GM23338 (cell line): ENCODE measurements at regions not wholly inside any gene's neighbourhood (a gene's known extent, or its start where the extent isn't known, plus 50 kb on each side); places are given as distances from the start of the nearest gene placed in this dataset.

ENCODE experiments used
- ATAC-seq: fragments of 200-7000 bp; cut with Tn5 transposase; 3 replicates; pipeline ENCODE4 v1.9.1; 2020
- DNase-seq: peaks from one replicate; pipeline ENCODE4 v3.0.0-alpha.2; 2015; ENCODE audit warnings: low spot score
- H2AFZ ChIP-seq: fragments of 200-600 bp; sonication (generic); 2 replicates; pipeline ENCODE4 v1.8.0; 2016; ENCODE audit warnings: antibody characterized with exemption, mild to moderate bottlenecking, moderate library complexity
- H3F3A ChIP-seq: fragments of 200-600 bp; sonication (generic); replicated peaks from 2 replicates; pipeline ENCODE4 v1.8.0; 2017; ENCODE audit warnings: antibody characterized with exemption, mixed run types, low read depth
- H3K27ac ChIP-seq: fragments of 200-600 bp; sonication (generic); 2 replicates; pipeline ENCODE4 v1.6.1; 2016; ENCODE audit warnings: low read depth
- H3K27me3 ChIP-seq: fragments of 200-600 bp; sonication (generic); 2 replicates; pipeline ENCODE4 v1.8.0; 2016; ENCODE audit warnings: mild to moderate bottlenecking, mixed run types, moderate library complexity; ENCODE audit not compliant: insufficient read depth
- H3K36me3 ChIP-seq: fragments of 200-600 bp; sonication (generic); 2 replicates; pipeline ENCODE4 v1.8.0; 2016; ENCODE audit warnings: mild to moderate bottlenecking; ENCODE audit not compliant: insufficient read depth
- H3K4me1 ChIP-seq: fragments of 200-600 bp; sonication (generic); 2 replicates; pipeline ENCODE4 v1.8.0; 2016; ENCODE audit warnings: mild to moderate bottlenecking, moderate library complexity; ENCODE audit not compliant: insufficient read depth
- H3K4me2 ChIP-seq: fragments of 200-600 bp; sonication (generic); 2 replicates; pipeline ENCODE4 v1.7.1; 2017; ENCODE audit warnings: mixed run types
- H3K4me3 ChIP-seq: fragments of 200-600 bp; sonication (generic); 2 replicates; pipeline ENCODE4 v1.6.1; 2016; ENCODE audit warnings: mixed run types
- H3K79me2 ChIP-seq: fragments of 200-600 bp; sonication (generic); replicated peaks from 2 replicates; pipeline ENCODE4 v1.8.0; 2017; ENCODE audit warnings: mild to moderate bottlenecking; ENCODE audit not compliant: insufficient read depth
- H3K9me2 ChIP-seq: fragments of 200-600 bp; sonication (generic); 2 replicates; pipeline ENCODE4 v1.8.0; 2017; ENCODE audit not compliant: insufficient read depth
- H4K20me1 ChIP-seq: fragments of 200-600 bp; sonication (generic); replicated peaks from 2 replicates; pipeline ENCODE4 v1.8.0; 2017; ENCODE audit warnings: mild to moderate bottlenecking; ENCODE audit not compliant: insufficient read depth
- H3K27ac Mint-ChIP-seq: 2 replicates; pipeline ENCODE4 v1.8.0; 2020; ENCODE audit warnings: inconsistent platforms, mild to moderate bottlenecking, moderate library complexity, mixed read lengths
- H3K27me3 Mint-ChIP-seq: 3 replicates; pipeline ENCODE4 v1.8.0; 2022; ENCODE audit warnings: low read depth, mild to moderate bottlenecking, moderate library complexity, mixed read lengths, inconsistent platforms; ENCODE audit not compliant: insufficient read depth, poor library complexity
- H3K36me3 Mint-ChIP-seq: 3 replicates; pipeline ENCODE4 v1.8.0; 2021; ENCODE audit warnings: low read depth, mild to moderate bottlenecking, inconsistent platforms, moderate library complexity, mixed read lengths
- H3K4me1 Mint-ChIP-seq: 3 replicates; pipeline ENCODE4 v1.8.0; 2020; ENCODE audit warnings: mild to moderate bottlenecking, inconsistent platforms, mixed read lengths
- H3K4me3 Mint-ChIP-seq: 3 replicates; pipeline ENCODE4 v1.8.0; 2021; ENCODE audit warnings: moderate library complexity, mild to moderate bottlenecking, inconsistent platforms, mixed read lengths
- H3K9me3 Mint-ChIP-seq: 3 replicates; pipeline ENCODE4 v1.8.0; 2020; ENCODE audit warnings: moderate library complexity, mild to moderate bottlenecking, inconsistent platforms, mixed read lengths
- CREB1 ChIP-seq: fragments of 250-450 bp; sonication (Bioruptor Pico); IDR thresholded peaks from 2 replicates; pipeline ENCODE4 v1.5.0; 2020; ENCODE audit warnings: low read depth, mild to moderate bottlenecking, moderate library complexity
- CTCF ChIP-seq, 2 experiments: fragments of 200-600 bp in 1 of 2; sonication (generic) in 1 of 2; conservative IDR thresholded peaks; 2 replicates each; pipeline versions ENCODE4 v1.5.1 to v1.6.1; 2016 to 2017; ENCODE audit warnings: antibody characterized with exemption in 2 of 2, low read depth in 2 of 2, mild to moderate bottlenecking in 2 of 2, moderate library complexity in 1 of 2
- ETS1 ChIP-seq: IDR thresholded peaks from 2 replicates; pipeline ENCODE4 v1.6.1; 2016; ENCODE audit warnings: antibody characterized with exemption
- EZH2 ChIP-seq: fragments of 200-600 bp; sonication (generic); IDR thresholded peaks from one replicate; pipeline ENCODE4 v1.8.0; 2017; ENCODE audit warnings: antibody characterized with exemption, mild to moderate bottlenecking, low read depth; ENCODE audit not compliant: unreplicated experiment
- EZH2phosphoT487 ChIP-seq: fragments of 200-600 bp; sonication (generic); IDR thresholded peaks from one replicate; pipeline ENCODE4 v1.8.1; 2018; ENCODE audit warnings: antibody characterized with exemption; ENCODE audit not compliant: unreplicated experiment
- JUNB ChIP-seq: IDR thresholded peaks from one replicate; pipeline ENCODE4 v1.6.1; 2016; ENCODE audit warnings: antibody characterized with exemption; ENCODE audit not compliant: unreplicated experiment
- NANOG ChIP-seq: IDR thresholded peaks from 2 replicates; pipeline ENCODE4 v1.6.1; 2016; ENCODE audit warnings: antibody characterized with exemption, borderline replicate concordance
- POLR2AphosphoS5 ChIP-seq: IDR thresholded peaks from 2 replicates; pipeline ENCODE4 v1.6.1; 2016; ENCODE audit warnings: antibody characterized with exemption, low read depth
- REST ChIP-seq: IDR thresholded peaks from one replicate; pipeline ENCODE4 v1.6.1; 2018; ENCODE audit warnings: antibody characterized with exemption; ENCODE audit not compliant: unreplicated experiment
- STAT1 ChIP-seq: IDR thresholded peaks from one replicate; pipeline ENCODE4 v1.6.1; 2016; ENCODE audit warnings: antibody characterized with exemption; ENCODE audit not compliant: unreplicated experiment
- ZNF114 ChIP-seq: fragments of 250-450 bp; sonication (Bioruptor Pico); IDR thresholded peaks from 2 replicates; pipeline ENCODE4 v1.5.0; 2020; ENCODE audit warnings: mild to moderate bottlenecking, moderate library complexity
- ZNF331 ChIP-seq: fragments of 250-450 bp; sonication (Bioruptor Pico); IDR thresholded peaks from 2 replicates; pipeline ENCODE4 v1.5.0; 2020; ENCODE audit warnings: low read depth, mild to moderate bottlenecking, moderate library complexity

- Histone ChIP-seq H3K79me2 (no peaks in the 10 kb centered on the region), H2AFZ (no peak overlapping the region), H3K4me3 (no peak overlapping the region), H3K27ac (no peak overlapping the region), H3K9me2 (no peaks in the 10 kb centered on the region), H3K36me3 (no peaks in the 10 kb centered on the region), H4K20me1 (no peaks in the 10 kb centered on the region), H3K27me3 (no peaks in the 10 kb centered on the region), H3K4me1 (peaks cover 5% of the 10 kb centered on the region), H3F3A (no peaks in the 10 kb centered on the region), H3K4me2 (no peak overlapping the region)
- Mint-ChIP-seq H3K27me3 (no peaks in the 10 kb centered on the region), H3K9me3 (no peaks in the 10 kb centered on the region; the same call in 2 of the 3 replicates), H3K36me3 (no peaks in the 10 kb centered on the region), H3K4me1 (peaks cover 3% of the 10 kb centered on the region; the same call in 2 of the 3 replicates), H3K4me3 (no peak overlapping the region), H3K27ac (no peak overlapping the region)
- ATAC-seq = no peak
- no peak for TF ChIP-seq POLR2AphosphoS5
- no peak for TF ChIP-seq ETS1
- no peak for TF ChIP-seq NANOG
- TF ChIP-seq JUNB = no peak
- TF ChIP-seq STAT1 = no peak
- no peak for TF ChIP-seq CTCF (conservative IDR thresholded peaks at IDR 0.05; ENCODE audit: low read depth in 2 of 2)
- no peak for TF ChIP-seq REST
- TF ChIP-seq CREB1 (CRISPR knock-in tag) = no peak
- TF ChIP-seq ZNF331 (CRISPR knock-in tag) = no peak
- TF ChIP-seq ZNF114 (CRISPR knock-in tag) = no peak
- no peak for DNase-seq
Measured at GRCh38 chr2:143977356-143977755, 542.6 kb downstream of the ZEB2 start.

GRCh38 chr2:143975216-143975615, 544.7 kb downstream of the ZEB2 start:
- ATAC-seq (no peak), DNase-seq (no peak)
- no peaks in the 10 kb centered on the region for H3K27me3 Mint-ChIP-seq
- H3K4me1 ChIP-seq = peaks cover 8% of the 10 kb centered on the region
- no peak overlapping the region for H3K4me3 Mint-ChIP-seq
- H3K27me3 ChIP-seq = no peaks in the 10 kb centered on the region
- H3K36me3 Mint-ChIP-seq = no peaks in the 10 kb centered on the region
- no peaks in the 10 kb centered on the region for H3F3A ChIP-seq
- H3K9me2 ChIP-seq = no peaks in the 10 kb centered on the region
- no peak overlapping the region for H3K27ac Mint-ChIP-seq
- H3K79me2 ChIP-seq = no peaks in the 10 kb centered on the region
- no peak overlapping the region for H3K4me3 ChIP-seq
- no peaks in the 10 kb centered on the region for H3K36me3 ChIP-seq
- H2AFZ ChIP-seq = no peak overlapping the region
- no peak overlapping the region for H3K4me2 ChIP-seq
- H3K27ac ChIP-seq = no peak overlapping the region
- H4K20me1 ChIP-seq = no peaks in the 10 kb centered on the region
- no peaks in the 10 kb centered on the region; the same call in 2 of the 3 replicates for H3K9me3 Mint-ChIP-seq
- peaks cover 8% of the 10 kb centered on the region; the same call in 2 of the 3 replicates for H3K4me1 Mint-ChIP-seq
- no peak for TF ChIP-seq NANOG
- no peak for TF ChIP-seq EZH2
- TF ChIP-seq ZNF331 (CRISPR knock-in tag) = no peak
- TF ChIP-seq EZH2phosphoT487 = no peak
- no peak for TF ChIP-seq CTCF (conservative IDR thresholded peaks at IDR 0.05; ENCODE audit: low read depth in 2 of 2)
- TF ChIP-seq ZNF114 (CRISPR knock-in tag) = no peak
- TF ChIP-seq ETS1 = no peak
- TF ChIP-seq STAT1 = no peak
